Body of pancreas (tissue), 4 donors: ENCODE measurements at regions not wholly inside any gene's neighbourhood (a gene's known extent, or its start where the extent isn't known, plus 50 kb on each side); places are given as distances from the start of the nearest gene placed in this dataset.

Source experiments
- ATAC-seq: fragments of 150-250 bp; one replicate; pipeline ENCODE4 v1.9.1; 2016
- DNase-seq, 4 donors: peaks; one replicate each; pipeline ENCODE4 v3.0.0-alpha.2; 2019
- H3K27ac ChIP-seq, 4 donors: fragments of 200-600 bp; sonication (generic); 1 replicate in 3 of 4; 2 replicates in 1 of 4; pipeline versions ENCODE4 v1.5.1 to v1.6.1; 2016 to 2019; ENCODE audit warnings: mild to moderate bottlenecking in 1 of 4, mixed read lengths in 1 of 4, moderate library complexity in 1 of 4
- H3K27me3 ChIP-seq, 2 donors: fragments of 200-600 bp; sonication (generic); one replicate each; pipeline ENCODE4 v1.6.0; 2016; ENCODE audit warnings: mild to moderate bottlenecking in 1 of 2
- H3K36me3 ChIP-seq, 2 donors: fragments of 200-600 bp; sonication (generic); replicated peaks in 1 of 2; 2 replicates each; pipeline ENCODE4 v1.5.1; 2016; ENCODE audit warnings: low read depth in 2 of 2; ENCODE audit not compliant: insufficient read depth in 1 of 2
- H3K4me1 ChIP-seq: fragments of 200-600 bp; sonication (generic); one replicate; pipeline ENCODE4 v1.6.0; 2016
- H3K4me3 ChIP-seq, 2 donors: fragments of 200-600 bp; sonication (generic); 1 replicate in 1 of 2; 2 replicates in 1 of 2; pipeline ENCODE4 v1.5.1; 2016 to 2019
- H3K9me3 ChIP-seq, 3 donors: fragments of 200-600 bp; sonication (generic); 1 replicate in 2 of 3; 2 replicates in 1 of 3; pipeline ENCODE4 v1.5.1; 2016
- POLR2A ChIP-seq, 3 donors: fragments of 450-650 bp; IDR thresholded peaks; one replicate each; pipeline ENCODE4 v1.6.1; 2016; ENCODE audit warnings: antibody characterized with exemption in 3 of 3, mild to moderate bottlenecking in 2 of 3
- WGBS, 2 donors: methylation state at CpG; one replicate each; pipeline ENCODE4 v1.1.5; 2017; 5-methylcytosine and 5-hydroxymethylcytosine counted together
- intact Hi-C: fragments of 100-400 bp; cut with DNase I; formaldehyde crosslinking; loops from one replicate; pipeline ENCODE4 v1.15.1; 2023
- TF ChIP-seq, protein P1 (sequence below), 7 experiments: fragments of 450-650 bp in 4 of 7; fragments of 200-600 bp in 3 of 7; sonication (generic) in 3 of 7; IDR thresholded peaks; one replicate each; pipeline ENCODE4 v1.5.1; 2016 to 2019; ENCODE audit warnings: antibody characterized with exemption in 7 of 7

DNA sequence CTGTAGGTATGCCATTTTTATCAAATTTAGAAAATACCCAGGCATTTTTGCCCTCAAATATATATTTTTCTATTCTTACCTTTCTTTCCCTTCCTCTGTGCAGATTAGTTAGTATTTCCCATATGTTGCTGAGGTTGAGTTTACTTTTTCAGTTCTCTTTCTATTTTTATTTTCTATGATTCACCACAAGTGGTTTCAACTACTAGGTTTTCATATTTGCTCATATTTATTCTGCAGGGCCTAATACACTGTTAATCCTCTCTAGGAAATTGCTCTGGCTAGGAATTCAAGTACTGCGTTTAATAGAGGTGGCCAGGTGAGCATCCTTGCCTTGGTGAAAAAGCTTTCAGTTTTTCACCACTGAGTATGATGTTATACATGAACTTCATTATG, 1535.3 kb upstream of the PCDH10 start:
- Histone ChIP-seq H3K27me3 (no peaks in the 10 kb centered on the region), H3K36me3 (no peaks in the 10 kb centered on the region), H3K4me1 (no peaks in the 10 kb centered on the region), H3K9me3 (no peaks in the 10 kb centered on the region), H3K4me3 (no peak overlapping the region), H3K27ac (no peak overlapping the region)
- 72 to 73% methylated on average over 1 of the region's 1 CpG for WGBS, 2 donors
- DNase-seq, result no peak
- TF ChIP-seq, protein P1, sequence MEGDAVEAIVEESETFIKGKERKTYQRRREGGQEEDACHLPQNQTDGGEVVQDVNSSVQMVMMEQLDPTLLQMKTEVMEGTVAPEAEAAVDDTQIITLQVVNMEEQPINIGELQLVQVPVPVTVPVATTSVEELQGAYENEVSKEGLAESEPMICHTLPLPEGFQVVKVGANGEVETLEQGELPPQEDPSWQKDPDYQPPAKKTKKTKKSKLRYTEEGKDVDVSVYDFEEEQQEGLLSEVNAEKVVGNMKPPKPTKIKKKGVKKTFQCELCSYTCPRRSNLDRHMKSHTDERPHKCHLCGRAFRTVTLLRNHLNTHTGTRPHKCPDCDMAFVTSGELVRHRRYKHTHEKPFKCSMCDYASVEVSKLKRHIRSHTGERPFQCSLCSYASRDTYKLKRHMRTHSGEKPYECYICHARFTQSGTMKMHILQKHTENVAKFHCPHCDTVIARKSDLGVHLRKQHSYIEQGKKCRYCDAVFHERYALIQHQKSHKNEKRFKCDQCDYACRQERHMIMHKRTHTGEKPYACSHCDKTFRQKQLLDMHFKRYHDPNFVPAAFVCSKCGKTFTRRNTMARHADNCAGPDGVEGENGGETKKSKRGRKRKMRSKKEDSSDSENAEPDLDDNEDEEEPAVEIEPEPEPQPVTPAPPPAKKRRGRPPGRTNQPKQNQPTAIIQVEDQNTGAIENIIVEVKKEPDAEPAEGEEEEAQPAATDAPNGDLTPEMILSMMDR (IDR thresholded peaks at IDR 0.05), result no peak
- TF ChIP-seq POLR2A (IDR thresholded peaks at IDR 0.05), result no peak
- no peak for ATAC-seq
- intact Hi-C loops, result no loop called here

DNA sequence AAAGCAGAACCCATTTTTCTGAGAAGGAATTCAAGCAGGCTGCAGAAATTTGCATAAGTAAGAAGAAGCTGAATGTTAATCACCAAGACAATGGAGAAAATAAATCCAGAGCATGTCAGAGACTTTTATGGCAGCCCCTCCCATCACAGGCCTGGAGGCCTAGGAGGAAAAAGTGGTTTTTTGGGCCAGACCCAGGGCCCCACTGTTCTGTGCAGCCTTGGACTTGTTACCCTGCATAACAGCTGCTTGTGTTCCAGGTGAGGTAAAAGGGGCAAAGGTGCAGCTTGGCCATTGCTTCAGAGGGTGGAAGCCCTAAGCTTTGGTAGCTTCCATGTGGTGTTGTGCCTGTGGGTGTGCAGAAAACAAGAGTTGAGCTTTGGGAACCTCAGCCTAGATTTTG, 1516.2 kb upstream of the PCDH10 start:
- no peak for TF ChIP-seq POLR2A (IDR thresholded peaks at IDR 0.05)
- TF ChIP-seq, protein P1 (IDR thresholded peaks at IDR 0.05), result no peak
- H3K9me3 ChIP-seq, result peaks cover 0 to 6% (median 0%) of the 10 kb centered on the region in 3 donors
- no peaks in the 10 kb centered on the region for H3K36me3 ChIP-seq
- ATAC-seq (no peak), DNase-seq (no peak)
- H3K4me3 ChIP-seq, result no peak overlapping the region
- H3K27ac ChIP-seq, result no peak overlapping the region
- H3K4me1 ChIP-seq, result no peaks in the 10 kb centered on the region
- intact Hi-C loops, result no loop called here
- no peaks in the 10 kb centered on the region for H3K27me3 ChIP-seq

DNA sequence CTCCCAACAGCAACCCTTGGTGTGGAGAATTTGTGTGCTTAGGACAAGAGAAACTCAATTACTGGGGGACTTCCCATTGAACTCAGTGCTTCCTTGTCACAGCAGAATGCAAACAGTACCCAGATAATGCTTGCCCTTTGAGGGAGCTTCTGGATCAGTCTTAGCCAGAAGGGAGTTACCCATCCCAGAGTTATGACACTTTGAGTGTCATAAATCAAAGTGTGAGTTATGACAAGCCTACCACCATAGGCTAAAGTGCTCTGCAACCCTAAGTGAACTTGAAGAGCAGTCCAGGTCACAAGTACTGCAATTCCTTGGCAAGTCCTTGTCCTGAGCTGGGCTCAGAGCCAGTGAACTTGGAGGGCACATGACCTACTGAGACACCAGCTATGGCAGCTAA, 1513.9 kb upstream of the PCDH10 start:
- intact Hi-C loops, result no loop called here
- H3K27me3 ChIP-seq, result no peaks in the 10 kb centered on the region
- TF ChIP-seq, protein P1 (IDR thresholded peaks at IDR 0.05), result no peak
- TF ChIP-seq POLR2A (IDR thresholded peaks at IDR 0.05), result no peak
- H3K27ac ChIP-seq, result no peak overlapping the region
- H3K9me3 ChIP-seq, result peaks cover 0 to 6% (median 0%) of the 10 kb centered on the region in 3 donors
- H3K36me3 ChIP-seq, result no peaks in the 10 kb centered on the region
- no peak for ATAC-seq
- H3K4me3 ChIP-seq, result no peak overlapping the region
- no peak for DNase-seq
- no peaks in the 10 kb centered on the region for H3K4me1 ChIP-seq

DNA sequence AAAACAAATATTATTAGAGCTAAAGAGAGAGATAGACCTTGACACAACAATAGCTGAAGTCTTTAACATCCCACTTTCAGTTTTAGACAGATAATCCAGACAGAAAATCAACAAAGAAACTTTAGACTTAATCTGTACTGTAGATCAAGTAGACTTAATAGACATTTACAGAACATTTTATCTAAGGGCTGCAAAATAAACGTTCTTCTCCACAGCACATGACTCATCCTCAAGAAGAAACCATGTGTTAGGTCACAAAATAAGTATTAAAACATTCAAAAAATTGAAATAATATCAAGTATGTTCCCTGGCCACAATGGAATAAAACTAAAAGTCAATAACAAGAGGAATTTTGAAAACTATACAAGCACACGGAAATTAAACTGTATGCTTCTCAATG, 1510.3 kb upstream of the PCDH10 start:
- TF ChIP-seq POLR2A (IDR thresholded peaks at IDR 0.05), result no peak
- TF ChIP-seq, protein P1 (IDR thresholded peaks at IDR 0.05), result no peak
- no peak for ATAC-seq
- intact Hi-C loops, result no loop called here
- H3K27me3 ChIP-seq, result no peaks in the 10 kb centered on the region
- no peak overlapping the region for H3K4me3 ChIP-seq
- DNase-seq, result no peak
- no peaks in the 10 kb centered on the region for H3K4me1 ChIP-seq
- WGBS, 2 donors, result 55 to 68% methylated on average over 2 of the region's 2 CpGs
- no peak overlapping the region for H3K27ac ChIP-seq
- H3K36me3 ChIP-seq, result no peaks in the 10 kb centered on the region
- H3K9me3 ChIP-seq, result no peaks in the 10 kb centered on the region

DNA sequence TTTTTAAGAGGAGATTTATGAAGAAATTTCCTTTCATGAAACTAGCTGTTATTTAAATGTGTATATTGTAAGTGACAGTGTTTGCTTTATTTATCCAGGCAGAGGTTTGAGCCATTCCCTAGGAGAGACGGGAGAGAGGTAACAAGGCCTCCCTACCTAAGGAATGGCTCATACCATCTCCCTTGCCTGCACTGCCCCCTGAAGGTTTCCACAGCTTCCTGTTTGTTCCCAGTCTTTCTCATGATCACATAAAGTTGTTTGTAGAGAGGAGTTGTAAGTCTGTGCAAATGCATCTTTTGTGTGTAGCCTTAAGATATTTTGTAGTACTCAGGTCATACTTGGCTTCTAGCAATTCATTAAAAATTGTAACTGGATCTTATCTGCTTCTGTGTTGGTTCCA, 1504.5 kb upstream of the PCDH10 start:
- TF ChIP-seq POLR2A (IDR thresholded peaks at IDR 0.05), result no peak
- TF ChIP-seq, protein P1 (IDR thresholded peaks at IDR 0.05), result peak in 5 of 7 experiments; percentile 10 to 34 (median 31)
- intact Hi-C loops, result no loop called here
- Histone ChIP-seq H3K9me3 (no peaks in the 10 kb centered on the region), H3K4me3 (no peak overlapping the region), H3K27me3 (no peaks in the 10 kb centered on the region), H3K36me3 (no peaks in the 10 kb centered on the region), H3K4me1 (no peaks in the 10 kb centered on the region), H3K27ac (no peak overlapping the region)
- no peak for ATAC-seq
- DNase-seq, result peak in 2 of 4 donors; percentile 4 to 23
- WGBS, 2 donors, result 27 to 29% methylated on average over 1 of the region's 1 CpG
